ENCODE measurements at regions not wholly inside any gene's neighbourhood (a gene's known extent, or its start where the extent isn't known, plus 50 kb on each side); places are given as distances from the start of the nearest gene placed in this dataset.

- TF ChIP-seq CTCF (conservative IDR thresholded peaks at IDR 0.05; ENCODE audit: low read depth in 2 of 2) (no peak), POLR2AphosphoS5 (IDR thresholded peaks at IDR 0.05; ENCODE audit: low read depth) (no peak), EZH2 (IDR thresholded peaks at IDR 0.05; ENCODE audit: low read depth, unreplicated experiment) (no peak), REST (IDR thresholded peaks at IDR 0.05; ENCODE audit: unreplicated experiment) (no peak), EZH2phosphoT487 (IDR thresholded peaks at IDR 0.05; ENCODE audit: unreplicated experiment) (no peak), JUNB (IDR thresholded peaks at IDR 0.05; ENCODE audit: unreplicated experiment) (no peak), CREB1 (CRISPR knock-in tag; IDR thresholded peaks at IDR 0.05; ENCODE audit: low read depth) (no peak), ETS1 (IDR thresholded peaks at IDR 0.05) (no peak), STAT1 (IDR thresholded peaks at IDR 0.05; ENCODE audit: unreplicated experiment) (no peak), ZNF114 (CRISPR knock-in tag; IDR thresholded peaks at IDR 0.05) (no peak), ZNF331 (CRISPR knock-in tag; IDR thresholded peaks at IDR 0.05; ENCODE audit: low read depth) (no peak)
These were observed 506.9 kb downstream of the MAGEB5 start for GRCh38 chrX:26722666-26723428.

All from GM23338 (cell line).